ENCODE measurements at regions not wholly inside any gene's neighbourhood (a gene's known extent, or its start where the extent isn't known, plus 50 kb on each side); places are given as distances from the start of the nearest gene placed in this dataset.

- Histone ChIP-seq H3K27me3 (no peaks in the 10 kb centered on the region), H3K4me1 (peaks cover 0 to 22% (median 20%) of the 10 kb centered on the region in 4 donors), H3K27ac (no peak overlapping the region), H3K36me3 (no peaks in the 10 kb centered on the region), H3K4me3 (no peak overlapping the region), H3K9me3 (no peaks in the 10 kb centered on the region)
- intact Hi-C loops (cut with DNase I; ENCODE audit: low total_unique reads) (loop anchor here (10.0 kb wide), 1 partner anchor 180 kb away; no protein-coding TSS in a partner anchor), in situ Hi-C loops (cut with MboI; ENCODE audit: low pct_ligation_motif_present in 1 of 4, low pct_unique_long_range_greater_than_20kb in 1 of 4, low sequenced_read_pairs in 3 of 4) (no loop called here)
- WGBS, 2 donors (ENCODE audit: low coverage in 1 of 2), result 91 to 92% methylated on average over 2 of the region's 2 CpGs
- no peak for DNase-seq
- TF ChIP-seq, protein P1, sequence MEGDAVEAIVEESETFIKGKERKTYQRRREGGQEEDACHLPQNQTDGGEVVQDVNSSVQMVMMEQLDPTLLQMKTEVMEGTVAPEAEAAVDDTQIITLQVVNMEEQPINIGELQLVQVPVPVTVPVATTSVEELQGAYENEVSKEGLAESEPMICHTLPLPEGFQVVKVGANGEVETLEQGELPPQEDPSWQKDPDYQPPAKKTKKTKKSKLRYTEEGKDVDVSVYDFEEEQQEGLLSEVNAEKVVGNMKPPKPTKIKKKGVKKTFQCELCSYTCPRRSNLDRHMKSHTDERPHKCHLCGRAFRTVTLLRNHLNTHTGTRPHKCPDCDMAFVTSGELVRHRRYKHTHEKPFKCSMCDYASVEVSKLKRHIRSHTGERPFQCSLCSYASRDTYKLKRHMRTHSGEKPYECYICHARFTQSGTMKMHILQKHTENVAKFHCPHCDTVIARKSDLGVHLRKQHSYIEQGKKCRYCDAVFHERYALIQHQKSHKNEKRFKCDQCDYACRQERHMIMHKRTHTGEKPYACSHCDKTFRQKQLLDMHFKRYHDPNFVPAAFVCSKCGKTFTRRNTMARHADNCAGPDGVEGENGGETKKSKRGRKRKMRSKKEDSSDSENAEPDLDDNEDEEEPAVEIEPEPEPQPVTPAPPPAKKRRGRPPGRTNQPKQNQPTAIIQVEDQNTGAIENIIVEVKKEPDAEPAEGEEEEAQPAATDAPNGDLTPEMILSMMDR (IDR thresholded peaks at IDR 0.05), result no peak
- TF ChIP-seq EP300 (IDR thresholded peaks at IDR 0.05; ENCODE audit: low read depth), result no peak
- no peak for TF ChIP-seq POLR2A (IDR thresholded peaks at IDR 0.05)
- no peak for TF ChIP-seq POLR2AphosphoS5 (IDR thresholded peaks at IDR 0.05)
These were observed 187.9 kb downstream of the TENT5A start for GRCh38 chr6:81564470-81565068.

- TF ChIP-seq, protein P1 (IDR thresholded peaks at IDR 0.05), result no peak
- TF ChIP-seq EP300 (IDR thresholded peaks at IDR 0.05; ENCODE audit: low read depth) (no peak), POLR2AphosphoS5 (IDR thresholded peaks at IDR 0.05) (peak in 2 of 3 donors; percentile 6 to 10), POLR2A (IDR thresholded peaks at IDR 0.05) (no peak)
- Histone ChIP-seq H3K4me1 (peaks cover 0 to 22% (median 20%) of the 10 kb centered on the region in 4 donors), H3K36me3 (no peaks in the 10 kb centered on the region), H3K9me3 (no peaks in the 10 kb centered on the region), H3K27me3 (no peaks in the 10 kb centered on the region), H3K27ac (peak overlapping the region; percentile 63 to 74 (median 64)), H3K4me3 (no peak overlapping the region)
- in situ Hi-C loops (cut with MboI; ENCODE audit: low pct_ligation_motif_present in 1 of 4, low pct_unique_long_range_greater_than_20kb in 1 of 4, low sequenced_read_pairs in 3 of 4) (no loop called here), intact Hi-C loops (cut with DNase I; ENCODE audit: low total_unique reads) (loop anchor here (10.0 kb wide), 1 partner anchor 183 kb away; no protein-coding TSS in a partner anchor)
- DNase-seq, result peak; percentile 12
- WGBS, 2 donors (ENCODE audit: low coverage in 1 of 2), result 23 to 25% methylated on average over 1 to 2 of the region's 2 CpGs
These were observed 190.3 kb downstream of the TENT5A start for GRCh38 chr6:81562169-81562568.

- DNase-seq, result no peak
- Histone ChIP-seq H3K36me3 (no peaks in the 10 kb centered on the region), H3K4me1 (peaks cover 0 to 22% (median 20%) of the 10 kb centered on the region in 4 donors), H3K27me3 (no peaks in the 10 kb centered on the region), H3K9me3 (no peaks in the 10 kb centered on the region), H3K4me3 (no peak overlapping the region), H3K27ac (peak overlapping the region; percentile 63 to 74 (median 64))
- TF ChIP-seq POLR2AphosphoS5 (IDR thresholded peaks at IDR 0.05) (no peak), EP300 (IDR thresholded peaks at IDR 0.05; ENCODE audit: low read depth) (no peak), POLR2A (IDR thresholded peaks at IDR 0.05) (no peak)
- TF ChIP-seq, protein P1 (IDR thresholded peaks at IDR 0.05), result no peak
- in situ Hi-C loops (cut with MboI; ENCODE audit: low pct_ligation_motif_present in 1 of 4, low pct_unique_long_range_greater_than_20kb in 1 of 4, low sequenced_read_pairs in 3 of 4), result no loop called here
- intact Hi-C loops (cut with DNase I; ENCODE audit: low total_unique reads), result loop anchor here (10.0 kb wide), 1 partner anchor 183 kb away; no protein-coding TSS in a partner anchor
- 35 to 39% methylated on average over 2 of the region's 2 CpGs for WGBS, 2 donors (ENCODE audit: low coverage in 1 of 2)
These were observed 190.8 kb downstream of the TENT5A start for GRCh38 chr6:81561731-81562130.

- TF ChIP-seq POLR2A (IDR thresholded peaks at IDR 0.05), result no peak
- TF ChIP-seq POLR2AphosphoS5 (IDR thresholded peaks at IDR 0.05), result no peak
- TF ChIP-seq EP300 (IDR thresholded peaks at IDR 0.05; ENCODE audit: low read depth), result no peak
- TF ChIP-seq, protein P1 (IDR thresholded peaks at IDR 0.05), result no peak
- DNase-seq, result no peak
- Histone ChIP-seq H3K9me3 (no peaks in the 10 kb centered on the region), H3K4me3 (no peak overlapping the region), H3K36me3 (no peaks in the 10 kb centered on the region), H3K27ac (peak overlapping the region; percentile 63 to 74 (median 64)), H3K27me3 (no peaks in the 10 kb centered on the region), H3K4me1 (peaks cover 0 to 25% (median 20%) of the 10 kb centered on the region in 4 donors)
- 60% methylated on average over 2 of the region's 2 CpGs for WGBS, 2 donors (ENCODE audit: low coverage in 1 of 2)
- intact Hi-C loops (cut with DNase I; ENCODE audit: low total_unique reads), result loop anchor here (10.0 kb wide), 1 partner anchor 184 kb away; no protein-coding TSS in a partner anchor
- in situ Hi-C loops (cut with MboI; ENCODE audit: low pct_ligation_motif_present in 1 of 4, low pct_unique_long_range_greater_than_20kb in 1 of 4, low sequenced_read_pairs in 3 of 4), result no loop called here
These were observed 191.4 kb downstream of the TENT5A start for GRCh38 chr6:81561071-81561564.

All from transverse colon (tissue), 4 donors.